MM.1S (cell line): ENCODE measurements at regions not wholly inside any gene's neighbourhood (a gene's known extent, or its start where the extent isn't known, plus 50 kb on each side); places are given as distances from the start of the nearest gene placed in this dataset.

Source experiments
- DNase-seq: peaks from one replicate; pipeline ENCODE4 v3.0.0-alpha.2; 2015
- H2AFZ ChIP-seq: fragments of 300-600 bp; sonication (generic); 2 replicates; pipeline ENCODE4 v1.6.0; 2016; ENCODE audit warnings: antibody characterized with exemption, low read length
- H3F3A ChIP-seq: fragments of 300-600 bp; sonication (generic); 2 replicates; pipeline ENCODE4 v1.6.1; 2016; ENCODE audit warnings: mild to moderate bottlenecking, antibody characterized with exemption, low read length, moderate library complexity, mixed read lengths; ENCODE audit not compliant: insufficient read depth
- H3K27ac ChIP-seq: fragments of 300-600 bp; sonication (generic); 2 replicates; pipeline ENCODE4 v1.5.1; 2016; ENCODE audit warnings: mild to moderate bottlenecking, low read length
- H3K27me3 ChIP-seq: fragments of 300-600 bp; sonication (generic); replicated peaks from 2 replicates; pipeline ENCODE4 v1.6.0; 2016; ENCODE audit warnings: low read length; ENCODE audit not compliant: insufficient read depth
- H3K36me3 ChIP-seq: fragments of 300-600 bp; sonication (generic); replicated peaks from 2 replicates; pipeline ENCODE4 v1.6.1; 2016; ENCODE audit warnings: mild to moderate bottlenecking, low read length, mixed read lengths; ENCODE audit not compliant: insufficient read depth
- H3K4me1 ChIP-seq: fragments of 300-600 bp; sonication (generic); 2 replicates; pipeline ENCODE4 v1.6.1; 2016; ENCODE audit warnings: low read length, mixed read lengths
- H3K4me2 ChIP-seq: fragments of 300-600 bp; sonication (generic); 2 replicates; pipeline ENCODE4 v1.6.0; 2016; ENCODE audit warnings: low read depth, low read length
- H3K4me3 ChIP-seq: fragments of 300-600 bp; sonication (generic); 2 replicates; pipeline ENCODE4 v1.5.1; 2016; ENCODE audit warnings: low read length, mixed read lengths
- H3K79me2 ChIP-seq: fragments of 300-600 bp; sonication (generic); 2 replicates; pipeline ENCODE4 v1.6.1; 2016; ENCODE audit warnings: mixed run types, low read length, mixed read lengths
- H3K9ac ChIP-seq: fragments of 300-600 bp; sonication (generic); 2 replicates; pipeline ENCODE4 v1.6.1; 2016; ENCODE audit warnings: low read length, mixed read lengths
- H3K9me2 ChIP-seq: fragments of 300-600 bp; sonication (generic); replicated peaks from 2 replicates; pipeline ENCODE4 v1.6.1; 2016; ENCODE audit warnings: mild to moderate bottlenecking, low read length, mixed read lengths; ENCODE audit not compliant: insufficient read depth
- H3K9me3 ChIP-seq: fragments of 300-600 bp; sonication (generic); replicated peaks from 2 replicates; pipeline ENCODE4 v1.6.1; 2016; ENCODE audit warnings: mild to moderate bottlenecking, low read length, mixed read lengths; ENCODE audit not compliant: insufficient read depth
- H4K20me1 ChIP-seq: fragments of 300-600 bp; sonication (generic); 2 replicates; pipeline ENCODE4 v1.6.1; 2016; ENCODE audit warnings: mild to moderate bottlenecking, low read length, moderate library complexity, mixed read lengths; ENCODE audit not compliant: insufficient read depth
- CTCF ChIP-seq: fragments of 300-600 bp; sonication (generic); IDR thresholded peaks from 2 replicates; pipeline ENCODE4 v1.5.1; 2016; ENCODE audit warnings: antibody characterized with exemption, low read length, mixed read lengths
- EZH2 ChIP-seq: fragments of 300-600 bp; sonication (generic); optimal IDR thresholded peaks from 2 replicates; pipeline ENCODE3; 2017; ENCODE audit warnings: low read depth, mild to moderate bottlenecking, antibody characterized with exemption, low read length, mixed read lengths
- EZH2phosphoT487 ChIP-seq: fragments of 300-600 bp; sonication (generic); IDR thresholded peaks from 2 replicates; pipeline ENCODE4 v1.6.1; 2018; ENCODE audit warnings: antibody characterized with exemption, low read length

GRCh38 chr14:36055052-36055378 lies 121.5 kb downstream of the PTCSC3 start:
- DNase-seq: no peak
- Histone ChIP-seq H3K4me3 (no peak overlapping the region), H3K27ac (no peak overlapping the region), H2AFZ (no peak overlapping the region), H3K36me3 (no peaks in the 10 kb centered on the region), H3K79me2 (no peaks in the 10 kb centered on the region), H4K20me1 (no peaks in the 10 kb centered on the region), H3K4me2 (no peak overlapping the region), H3K9me2 (no peaks in the 10 kb centered on the region), H3K9ac (no peak overlapping the region), H3K4me1 (no peaks in the 10 kb centered on the region), H3K27me3 (no peaks in the 10 kb centered on the region), H3K9me3 (no peaks in the 10 kb centered on the region), H3F3A (no peaks in the 10 kb centered on the region)
- TF ChIP-seq EZH2phosphoT487: no peak
- no peak for TF ChIP-seq CTCF

GRCh38 chr14:36054353-36055051 lies 122.0 kb downstream of the PTCSC3 start:
- H4K20me1 ChIP-seq: no peaks in the 10 kb centered on the region
- no peaks in the 10 kb centered on the region for H3K9me3 ChIP-seq
- H3K4me1 ChIP-seq: no peaks in the 10 kb centered on the region
- no peak overlapping the region for H3K4me3 ChIP-seq
- H3K27me3 ChIP-seq: no peaks in the 10 kb centered on the region
- no peaks in the 10 kb centered on the region for H3K36me3 ChIP-seq
- H3K79me2 ChIP-seq: no peaks in the 10 kb centered on the region
- no peak overlapping the region for H3K27ac ChIP-seq
- H3F3A ChIP-seq: no peaks in the 10 kb centered on the region
- H3K9ac ChIP-seq: no peak overlapping the region
- TF ChIP-seq CTCF (no peak), EZH2 (no peak), EZH2phosphoT487 (no peak)
- DNase-seq: no peak
- no peaks in the 10 kb centered on the region for H3K9me2 ChIP-seq
- H2AFZ ChIP-seq: no peak overlapping the region
- H3K4me2 ChIP-seq: no peak overlapping the region

- no peaks in the 10 kb centered on the region for H3K9me2 ChIP-seq
- no peaks in the 10 kb centered on the region for H3K36me3 ChIP-seq
- no peaks in the 10 kb centered on the region for H3K4me1 ChIP-seq
- H2AFZ ChIP-seq: no peak overlapping the region
- H3K27me3 ChIP-seq: no peaks in the 10 kb centered on the region
- no peak for DNase-seq
- H3K27ac ChIP-seq: no peak overlapping the region
- no peak overlapping the region for H3K9ac ChIP-seq
- no peaks in the 10 kb centered on the region for H4K20me1 ChIP-seq
- no peaks in the 10 kb centered on the region for H3K79me2 ChIP-seq
- H3K9me3 ChIP-seq: no peaks in the 10 kb centered on the region
- no peaks in the 10 kb centered on the region for H3F3A ChIP-seq
- no peak for TF ChIP-seq CTCF
- TF ChIP-seq EZH2phosphoT487: no peak
- H3K4me3 ChIP-seq: no peak overlapping the region
- H3K4me2 ChIP-seq: no peak overlapping the region
Observed at GRCh38 chr14:36052681-36053080, 123.8 kb downstream of the PTCSC3 start.
